ENCODE measurements at regions not wholly inside any gene's neighbourhood (a gene's known extent, or its start where the extent isn't known, plus 50 kb on each side); places are given as distances from the start of the nearest gene placed in this dataset.
"Not testable (repeated sequence)": the region's sequence is repeated elsewhere in the genome, so short reads cannot be mapped to it uniquely, and the experiment has no call there.

DNA sequence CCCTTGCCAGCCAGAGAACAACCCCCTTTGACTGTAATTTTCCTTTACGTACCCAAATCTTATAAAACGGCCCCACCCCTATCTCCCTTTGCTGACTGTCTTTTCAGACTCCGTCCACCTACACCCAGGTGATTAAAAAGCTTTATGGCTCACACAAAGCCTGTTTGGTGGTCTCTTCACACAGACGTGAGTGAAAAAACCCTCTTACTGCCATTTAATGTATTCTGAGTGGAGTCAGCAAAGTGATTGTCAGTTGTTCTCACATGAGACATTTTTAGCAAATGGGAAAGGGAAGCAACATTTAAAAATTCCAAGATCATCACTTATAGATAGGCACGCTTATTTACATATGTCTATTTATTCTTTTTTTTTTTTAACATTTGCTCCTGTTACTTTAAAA, 1701.3 kb upstream of the LRRTM1 start:
- H3K36me3 ChIP-seq; H3K9me3 ChIP-seq (replicated peaks); H3K27ac ChIP-seq; DNase-seq (ENCODE audit: low read depth in 1 of 2, low spot score in 2 of 2); H3K27me3 ChIP-seq (replicated peaks); H3K4me3 ChIP-seq; H3K4me1 ChIP-seq (replicated peaks): not testable (repeated sequence)

DNA sequence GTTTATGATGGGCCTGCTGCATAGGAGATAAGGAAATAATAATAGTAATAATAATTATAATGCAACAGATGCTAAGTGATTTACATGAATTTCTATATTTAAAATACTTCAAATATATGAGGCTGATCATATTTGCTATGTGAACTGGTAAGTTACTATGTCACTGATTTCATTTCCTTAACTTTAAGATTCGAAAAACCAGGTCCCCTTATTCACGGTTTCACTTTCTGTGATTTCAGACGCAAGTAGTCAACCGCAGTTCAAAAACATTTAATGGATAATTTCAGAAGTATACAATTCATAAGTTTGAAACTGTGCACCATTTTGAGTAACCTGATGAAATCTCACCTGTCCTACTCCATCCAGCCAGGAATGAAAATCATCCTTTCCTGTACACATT, 1697.1 kb upstream of the LRRTM1 start:
- DNase-seq (ENCODE audit: low read depth in 1 of 2, low spot score in 2 of 2) = no peak
- Histone ChIP-seq H3K4me1 (replicated peaks) (no peaks in the 10 kb centered on the region), H3K36me3 (no peaks in the 10 kb centered on the region), H3K27me3 (replicated peaks) (no peaks in the 10 kb centered on the region), H3K9me3 (replicated peaks) (no peaks in the 10 kb centered on the region), H3K27ac (no peak overlapping the region), H3K4me3 (no peak overlapping the region)

DNA sequence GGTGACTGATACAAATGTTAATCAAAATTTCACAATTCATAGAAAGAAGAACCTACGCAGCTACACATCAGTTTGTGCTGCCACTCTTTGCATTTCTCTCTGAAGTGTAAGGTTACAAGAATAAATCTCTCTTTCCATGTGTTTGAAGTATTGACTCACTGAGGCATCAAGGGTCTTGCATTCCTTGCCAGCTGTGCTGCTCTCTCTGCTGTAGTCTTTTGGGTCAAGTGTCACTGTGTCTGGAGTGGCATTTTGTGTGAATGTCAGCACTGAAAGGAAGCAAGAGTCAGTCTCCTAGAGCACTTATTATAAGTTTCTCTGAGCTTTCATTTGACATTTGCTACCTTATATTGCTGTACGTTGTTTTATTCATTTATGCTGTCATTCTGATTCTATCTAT, 1696.1 kb upstream of the LRRTM1 start:
- Histone ChIP-seq H3K27me3 (replicated peaks) (no peaks in the 10 kb centered on the region), H3K27ac (no peak overlapping the region), H3K4me3 (no peak overlapping the region), H3K9me3 (replicated peaks) (no peaks in the 10 kb centered on the region), H3K4me1 (replicated peaks) (no peaks in the 10 kb centered on the region), H3K36me3 (no peaks in the 10 kb centered on the region)
- DNase-seq (ENCODE audit: low read depth in 1 of 2, low spot score in 2 of 2) = no peak

DNA sequence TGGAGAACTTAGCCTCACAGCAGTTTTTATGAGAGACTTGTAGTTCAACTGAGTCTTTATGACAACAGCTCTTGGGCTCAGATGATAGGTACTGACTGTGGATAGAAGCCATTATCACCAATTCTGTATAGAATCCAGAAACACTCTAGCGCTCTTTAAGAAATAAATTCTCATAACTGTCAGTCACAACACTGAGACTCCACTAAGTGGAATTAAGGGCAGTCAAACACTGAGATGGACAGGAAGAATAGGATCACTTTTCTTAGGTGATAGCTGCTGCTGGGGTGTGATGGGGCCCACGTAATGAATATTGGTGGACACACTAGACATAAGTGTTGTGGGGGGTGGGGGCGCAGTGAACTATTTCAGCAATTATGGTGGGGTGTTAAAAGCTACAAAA, 1691.8 kb upstream of the LRRTM1 start:
- H3K9me3 ChIP-seq (replicated peaks) = no peaks in the 10 kb centered on the region
- no peaks in the 10 kb centered on the region for H3K27me3 ChIP-seq (replicated peaks)
- no peaks in the 10 kb centered on the region for H3K4me1 ChIP-seq (replicated peaks)
- H3K27ac ChIP-seq = no peak overlapping the region
- no peak overlapping the region for H3K4me3 ChIP-seq
- no peaks in the 10 kb centered on the region for H3K36me3 ChIP-seq
- DNase-seq (ENCODE audit: low read depth in 1 of 2, low spot score in 2 of 2) = no peak

DNA sequence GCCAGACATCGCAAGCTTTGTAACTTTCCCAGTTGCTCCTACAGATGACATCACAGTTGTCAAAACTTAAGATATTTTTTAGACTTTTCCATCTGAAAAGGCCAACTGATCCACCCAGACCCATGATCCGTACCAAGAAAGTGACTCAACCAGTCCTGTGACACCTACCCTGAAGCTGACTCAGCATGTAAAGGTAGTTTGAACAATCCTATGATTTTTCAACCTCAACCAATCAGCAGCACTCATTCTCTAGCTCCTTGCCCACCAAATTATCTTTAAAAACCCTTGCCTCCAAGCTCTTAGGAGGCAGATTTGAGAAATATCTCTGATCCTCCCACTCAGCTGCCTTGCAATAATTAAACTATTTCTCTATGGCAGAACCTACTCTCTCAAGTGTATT, 1686.7 kb upstream of the LRRTM1 start:
- Histone ChIP-seq H3K27ac (no peak overlapping the region), H3K27me3 (replicated peaks) (no peaks in the 10 kb centered on the region), H3K9me3 (replicated peaks) (no peaks in the 10 kb centered on the region), H3K4me1 (replicated peaks) (no peaks in the 10 kb centered on the region), H3K4me3 (no peak overlapping the region), H3K36me3 (no peaks in the 10 kb centered on the region)
- DNase-seq (ENCODE audit: low read depth in 1 of 2, low spot score in 2 of 2) = no peak

DNA sequence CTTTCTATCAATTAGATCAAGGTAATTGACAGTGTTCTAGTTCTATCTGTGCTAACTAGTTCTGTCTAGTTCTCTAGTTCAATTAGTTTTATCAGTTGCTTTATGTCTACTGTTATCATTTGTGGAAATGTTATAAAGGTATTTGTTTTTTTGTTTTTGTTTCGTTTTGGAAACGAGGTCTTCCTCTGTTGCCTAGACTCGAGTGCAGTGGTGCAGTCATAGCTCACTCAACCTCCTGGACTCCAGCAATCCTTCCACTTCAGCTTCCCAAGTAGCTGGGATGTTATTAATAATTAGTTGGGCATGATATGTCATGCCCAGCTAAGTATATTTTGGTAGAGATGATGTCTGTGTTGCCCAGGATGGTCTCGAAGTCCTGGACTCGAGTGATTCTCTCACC, 1682.8 kb upstream of the LRRTM1 start:
- H3K36me3 ChIP-seq = no peaks in the 10 kb centered on the region
- H3K27me3 ChIP-seq (replicated peaks) = no peaks in the 10 kb centered on the region
- H3K4me1 ChIP-seq (replicated peaks) = no peaks in the 10 kb centered on the region
- no peak overlapping the region for H3K27ac ChIP-seq
- H3K4me3 ChIP-seq = no peak overlapping the region
- DNase-seq (ENCODE audit: low read depth in 1 of 2, low spot score in 2 of 2) = no peak
- 0 out of 2 replicates have a peak, but pooled peaks cover 3% of the 10 kb centered on the region for H3K9me3 ChIP-seq (replicated peaks)

DNA sequence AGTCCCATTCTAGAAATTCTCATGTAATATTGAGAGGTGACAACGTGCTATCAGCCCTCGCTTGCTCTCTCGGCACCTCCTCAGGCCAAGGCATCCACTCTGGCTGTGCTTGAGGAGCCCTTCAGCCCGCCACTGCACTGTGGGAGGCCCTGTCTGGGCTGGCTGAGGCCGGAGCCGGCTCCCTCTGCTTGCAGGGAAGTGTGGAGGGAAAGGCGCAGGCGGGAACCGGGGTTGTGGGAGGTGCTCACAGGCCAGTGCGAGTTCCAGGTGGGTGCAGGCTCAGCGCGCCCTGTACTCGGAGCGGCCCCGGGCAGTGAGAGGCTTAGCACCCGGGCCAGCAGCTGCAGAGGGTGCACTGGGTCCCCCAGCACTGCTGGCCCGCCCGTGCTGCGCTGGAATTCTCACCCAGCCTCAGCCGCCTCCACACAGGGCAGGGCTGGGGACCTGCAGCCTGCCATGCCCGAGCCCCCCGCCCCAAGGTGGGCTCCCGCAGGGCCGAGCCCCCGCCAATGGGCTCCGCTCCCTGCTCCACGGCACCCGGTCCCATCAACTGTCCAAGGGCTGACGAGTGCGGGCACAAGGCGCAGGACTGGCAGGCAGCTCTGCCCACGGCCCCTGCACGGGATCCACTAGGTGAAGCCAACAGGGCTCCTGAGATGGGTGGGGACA, 1680.6 kb upstream of the LRRTM1 start:
- 0 out of 2 replicates have a peak, but pooled peaks cover 3% of the 10 kb centered on the region for H3K9me3 ChIP-seq (replicated peaks)

DNA sequence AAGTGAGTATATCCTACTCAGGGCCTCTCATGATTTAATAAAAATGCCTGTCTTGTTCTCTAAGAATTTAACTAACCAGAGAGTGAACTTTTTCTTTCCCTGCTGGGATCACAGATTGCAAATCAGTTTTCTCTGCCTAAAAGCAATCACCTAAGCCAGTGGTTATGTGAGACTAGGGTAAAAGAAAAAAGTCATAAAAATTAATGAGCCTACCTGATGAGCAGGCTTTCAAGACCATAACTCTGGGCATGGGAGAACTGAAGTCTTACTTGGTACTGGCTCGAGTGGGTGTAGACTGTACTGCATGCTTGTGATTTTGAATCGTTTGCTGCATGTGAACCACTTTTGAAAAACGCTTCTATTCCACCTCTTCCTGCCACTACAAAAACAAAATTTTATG, 1677.0 kb upstream of the LRRTM1 start:
- Histone ChIP-seq H3K4me1 (replicated peaks) (no peaks in the 10 kb centered on the region), H3K4me3 (no peak overlapping the region), H3K27me3 (replicated peaks) (no peaks in the 10 kb centered on the region), H3K27ac (no peak overlapping the region), H3K9me3 (replicated peaks) (0 out of 2 replicates have a peak, but pooled peaks cover 3% of the 10 kb centered on the region), H3K36me3 (no peaks in the 10 kb centered on the region)
- no peak for DNase-seq (ENCODE audit: low read depth in 1 of 2, low spot score in 2 of 2)

More for the DNA sequence above, 1680.6 kb upstream of the LRRTM1 start:
- no peaks in the 10 kb centered on the region for H3K4me1 ChIP-seq (replicated peaks)
- no peak for DNase-seq (ENCODE audit: low read depth in 1 of 2, low spot score in 2 of 2)
- no peak overlapping the region for H3K4me3 ChIP-seq
- H3K27me3 ChIP-seq (replicated peaks) = no peaks in the 10 kb centered on the region
- no peaks in the 10 kb centered on the region for H3K36me3 ChIP-seq
- H3K27ac ChIP-seq = no peak overlapping the region

DNA sequence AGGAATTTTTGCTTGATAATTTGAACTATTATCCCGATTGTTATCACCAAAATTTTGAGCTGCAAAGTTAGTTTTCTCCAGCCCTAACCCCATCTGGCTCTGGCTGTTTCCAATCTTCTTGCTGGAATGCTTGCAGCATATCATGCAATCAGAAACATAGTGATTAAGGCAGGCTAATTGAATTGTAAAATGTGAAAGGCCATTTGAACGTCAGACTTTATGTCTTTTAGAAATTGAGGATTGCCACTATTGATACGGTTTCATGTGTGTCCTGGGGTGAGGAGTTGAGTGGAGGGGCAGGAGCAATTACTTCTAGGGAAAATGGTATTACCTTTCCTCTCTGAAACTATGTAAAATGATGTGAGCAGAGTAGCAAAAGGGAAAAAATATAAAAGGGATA, 1674.5 kb upstream of the LRRTM1 start:
- Histone ChIP-seq H3K9me3 (replicated peaks) (0 out of 2 replicates have a peak, but pooled peaks cover 3% of the 10 kb centered on the region), H3K36me3 (no peaks in the 10 kb centered on the region), H3K27ac (no peak overlapping the region), H3K4me3 (no peak overlapping the region), H3K4me1 (replicated peaks) (no peaks in the 10 kb centered on the region), H3K27me3 (replicated peaks) (no peaks in the 10 kb centered on the region)
- no peak for DNase-seq (ENCODE audit: low read depth in 1 of 2, low spot score in 2 of 2)

DNA sequence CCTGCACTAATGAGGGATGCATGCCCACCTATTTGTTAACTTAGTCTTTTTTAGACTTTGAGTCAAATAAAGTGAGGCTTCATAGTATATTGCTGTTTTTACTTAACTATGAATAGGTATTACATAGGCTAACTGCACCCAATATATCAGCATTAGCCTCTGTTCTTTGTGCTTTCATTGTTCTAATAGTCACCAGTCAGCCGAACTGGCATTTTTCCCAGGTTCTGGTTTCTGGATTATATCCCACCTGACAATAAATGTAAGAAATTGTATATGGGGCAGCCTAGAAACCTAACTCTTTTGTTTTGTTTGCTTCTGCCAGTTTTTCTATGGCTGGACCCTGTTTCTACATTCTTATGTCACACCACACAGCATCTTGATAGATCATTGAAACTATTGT, 1672.4 kb upstream of the LRRTM1 start:
- Histone ChIP-seq H3K27me3 (replicated peaks) (no peaks in the 10 kb centered on the region), H3K4me3 (no peak overlapping the region), H3K4me1 (replicated peaks) (no peaks in the 10 kb centered on the region), H3K27ac (no peak overlapping the region), H3K36me3 (no peaks in the 10 kb centered on the region), H3K9me3 (replicated peaks) (peaks cover 2% of the 10 kb centered on the region; the same call in 1 of the 2 replicates)
- DNase-seq (ENCODE audit: low read depth in 1 of 2, low spot score in 2 of 2) = no peak

DNA sequence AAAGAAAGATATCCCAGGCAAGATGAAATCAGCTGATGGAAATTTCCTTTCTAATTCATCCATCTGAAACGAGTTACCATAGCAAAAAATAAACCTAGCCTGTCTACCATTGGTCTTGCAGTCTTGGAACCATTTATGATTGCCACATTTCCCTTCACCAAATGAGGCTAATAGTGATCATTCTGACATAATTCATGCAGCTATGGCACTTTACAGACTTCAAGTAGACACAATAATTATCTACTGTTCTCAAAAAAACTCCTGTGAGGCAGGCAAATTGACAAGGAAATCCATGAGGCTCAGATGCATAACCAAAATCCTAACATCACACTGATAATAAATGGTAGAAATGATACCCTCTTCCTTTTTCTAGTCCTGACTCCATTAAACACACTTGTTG, 1669.7 kb upstream of the LRRTM1 start:
- Histone ChIP-seq H3K4me3 (no peak overlapping the region), H3K27ac (no peak overlapping the region), H3K36me3 (no peaks in the 10 kb centered on the region), H3K27me3 (replicated peaks) (no peaks in the 10 kb centered on the region), H3K9me3 (replicated peaks) (peaks cover 2% of the 10 kb centered on the region; the same call in 1 of the 2 replicates), H3K4me1 (replicated peaks) (no peaks in the 10 kb centered on the region)
- no peak for DNase-seq (ENCODE audit: low read depth in 1 of 2, low spot score in 2 of 2)

DNA sequence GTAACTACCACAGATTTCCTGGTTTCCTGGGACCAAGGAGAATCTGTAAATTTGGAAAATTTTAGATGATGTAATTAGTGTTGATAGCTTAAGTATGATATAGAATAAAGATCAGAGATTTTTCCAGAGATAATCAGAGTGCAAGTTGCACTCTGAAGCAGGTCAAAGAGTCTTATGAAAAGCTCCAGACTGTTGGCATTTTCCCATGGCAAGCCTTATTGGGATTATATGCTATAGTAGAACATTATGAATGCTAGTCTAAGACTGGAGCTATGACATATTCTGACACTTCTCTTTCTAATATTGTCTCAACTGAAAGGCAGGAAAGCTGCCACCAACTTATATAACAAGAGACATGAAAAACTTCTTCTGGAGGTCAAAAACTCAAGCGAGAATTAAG, 1638.3 kb upstream of the LRRTM1 start:
- Histone ChIP-seq H3K27me3 (replicated peaks) (no peaks in the 10 kb centered on the region), H3K27ac (no peak overlapping the region), H3K9me3 (replicated peaks) (peaks cover 5% of the 10 kb centered on the region; the same call in 1 of the 2 replicates), H3K36me3 (no peaks in the 10 kb centered on the region), H3K4me3 (no peak overlapping the region), H3K4me1 (replicated peaks) (no peaks in the 10 kb centered on the region)
- DNase-seq (ENCODE audit: low read depth in 1 of 2, low spot score in 2 of 2) = no peak

DNA sequence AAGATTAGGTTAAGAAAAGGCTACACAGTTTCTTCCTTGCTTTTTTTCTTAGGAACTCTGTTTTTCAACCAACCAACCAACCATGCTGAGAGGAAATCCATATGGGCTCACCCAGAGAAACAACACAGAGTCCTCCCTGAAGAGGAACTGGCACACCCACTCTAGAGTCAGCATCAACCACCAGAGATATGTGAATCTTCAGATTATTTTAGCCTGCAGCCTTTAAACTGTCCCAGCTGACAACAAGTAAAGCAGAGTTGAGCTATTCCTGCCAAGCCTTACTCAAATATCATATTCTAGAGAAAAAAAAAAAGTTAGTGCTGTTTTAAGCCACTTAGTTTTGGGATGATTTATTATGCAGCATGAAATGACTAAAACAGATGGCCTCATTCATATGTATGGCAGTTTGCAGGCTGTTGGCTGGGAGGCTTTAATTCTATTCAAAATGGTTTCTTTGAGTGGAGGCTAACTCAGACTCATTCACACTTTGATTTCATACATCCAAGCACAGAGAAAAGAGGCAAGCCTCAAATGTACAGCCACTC, 1637.7 kb upstream of the LRRTM1 start:
- no peaks in the 10 kb centered on the region for H3K4me1 ChIP-seq (replicated peaks)
- no peak overlapping the region for H3K4me3 ChIP-seq
- H3K27ac ChIP-seq = no peak overlapping the region
- peaks cover 5% of the 10 kb centered on the region; the same call in 1 of the 2 replicates for H3K9me3 ChIP-seq (replicated peaks)
- H3K27me3 ChIP-seq (replicated peaks) = no peaks in the 10 kb centered on the region
- DNase-seq (ENCODE audit: low read depth in 1 of 2, low spot score in 2 of 2) = no peak
- no peaks in the 10 kb centered on the region for H3K36me3 ChIP-seq

DNA sequence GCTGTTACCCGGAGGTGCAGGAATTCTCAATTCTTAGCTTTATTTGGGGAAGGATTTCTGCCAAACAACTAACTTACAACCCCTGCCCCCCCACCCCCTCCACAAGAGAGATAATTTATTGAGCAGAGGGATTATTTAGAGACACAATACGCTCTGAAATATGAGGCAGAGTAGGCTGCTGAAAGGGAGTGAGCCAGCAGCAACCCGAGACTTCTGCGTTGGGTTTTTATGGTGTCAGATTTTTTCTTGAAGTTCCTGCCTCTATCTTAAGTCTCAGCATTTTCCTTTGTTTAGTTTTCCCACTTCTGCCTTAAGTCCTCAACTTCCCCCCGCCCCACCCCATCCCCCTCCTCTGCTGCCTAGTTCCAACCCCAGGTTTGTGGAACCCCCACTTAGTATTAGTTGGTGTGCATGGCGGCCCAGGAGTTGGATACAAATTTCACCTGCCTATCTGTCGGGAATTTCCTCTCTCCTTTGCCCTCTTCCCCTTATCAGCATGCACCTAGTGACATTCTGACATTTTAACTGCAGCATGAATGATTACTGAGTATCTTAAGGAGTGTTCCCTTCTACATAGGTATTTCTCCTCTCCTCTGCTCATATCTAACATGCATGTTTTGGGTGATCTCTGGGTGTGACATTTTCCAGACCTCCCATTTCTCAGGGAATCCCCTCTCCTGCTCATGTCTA, 1635.9 kb upstream of the LRRTM1 start:
- no peak overlapping the region for H3K4me3 ChIP-seq
- H3K36me3 ChIP-seq = no peaks in the 10 kb centered on the region
- H3K4me1 ChIP-seq (replicated peaks) = no peaks in the 10 kb centered on the region
- no peak for DNase-seq (ENCODE audit: low read depth in 1 of 2, low spot score in 2 of 2)
- no peak overlapping the region for H3K27ac ChIP-seq
- no peaks in the 10 kb centered on the region for H3K27me3 ChIP-seq (replicated peaks)
- H3K9me3 ChIP-seq (replicated peaks) = peaks cover 5% of the 10 kb centered on the region; the same call in 1 of the 2 replicates
